ENCODE measurements at regions not wholly inside any gene's neighbourhood (a gene's known extent, or its start where the extent isn't known, plus 50 kb on each side); places are given as distances from the start of the nearest gene placed in this dataset.

GRCh38 chrX:9195199-9195880 lies 161.4 kb upstream of the FAM9B start:
- DNase-seq (ENCODE audit: low read depth in 2 of 2) = no peak

DNA sequence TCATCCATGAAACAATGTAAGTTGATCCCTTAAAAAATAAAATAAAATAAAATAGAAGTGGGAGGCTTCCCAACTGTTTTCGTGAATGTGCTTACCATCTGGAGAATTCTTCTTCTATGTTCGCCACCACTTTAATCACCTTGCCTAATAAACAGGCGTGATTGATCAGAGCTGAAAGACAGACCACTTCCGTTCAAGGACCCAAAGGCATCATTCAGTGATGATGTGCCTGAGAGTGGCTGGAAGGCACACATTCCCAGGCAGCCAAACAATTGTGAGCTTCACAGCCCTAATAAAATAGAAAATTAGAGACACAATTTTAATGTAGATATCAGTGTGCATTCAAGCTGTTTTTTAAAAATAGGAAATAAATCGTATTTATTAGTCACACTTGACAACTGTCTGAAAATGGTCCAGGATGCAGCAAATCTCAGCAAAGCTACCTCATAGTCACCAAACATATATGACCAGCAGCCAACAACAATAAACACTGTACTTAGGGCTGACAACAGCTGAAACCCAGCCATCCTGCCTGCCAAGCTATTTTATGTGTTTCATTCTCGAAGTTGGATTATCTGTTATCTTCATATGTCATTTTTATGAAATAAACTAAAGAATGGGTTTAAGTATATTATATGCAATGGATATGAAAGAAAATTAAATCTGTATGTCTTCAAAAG lies 163.2 kb upstream of the FAM9B start:
- DNase-seq (ENCODE audit: low read depth in 2 of 2) = no peak

DNA sequence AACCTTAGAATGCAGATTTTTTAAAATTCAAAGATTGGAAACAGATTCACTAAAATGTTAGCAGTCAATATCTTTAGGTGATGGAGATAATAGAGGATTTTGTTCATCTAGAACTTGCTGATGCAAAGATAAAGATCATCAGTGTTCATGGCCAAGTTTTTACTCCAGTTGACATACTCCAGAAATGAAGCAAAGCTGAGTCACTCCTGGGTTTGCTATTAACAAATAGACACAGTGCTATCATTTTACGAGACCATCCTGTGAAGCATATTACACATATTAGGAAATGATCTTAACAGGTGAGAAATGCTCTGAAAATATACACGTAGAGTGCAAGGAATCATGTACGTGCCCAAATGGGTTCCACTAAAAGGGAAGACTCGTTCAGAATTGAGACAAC lies 170.6 kb upstream of the FAM9B start:
- DNase-seq (ENCODE audit: low read depth in 2 of 2) = no peak

DNA sequence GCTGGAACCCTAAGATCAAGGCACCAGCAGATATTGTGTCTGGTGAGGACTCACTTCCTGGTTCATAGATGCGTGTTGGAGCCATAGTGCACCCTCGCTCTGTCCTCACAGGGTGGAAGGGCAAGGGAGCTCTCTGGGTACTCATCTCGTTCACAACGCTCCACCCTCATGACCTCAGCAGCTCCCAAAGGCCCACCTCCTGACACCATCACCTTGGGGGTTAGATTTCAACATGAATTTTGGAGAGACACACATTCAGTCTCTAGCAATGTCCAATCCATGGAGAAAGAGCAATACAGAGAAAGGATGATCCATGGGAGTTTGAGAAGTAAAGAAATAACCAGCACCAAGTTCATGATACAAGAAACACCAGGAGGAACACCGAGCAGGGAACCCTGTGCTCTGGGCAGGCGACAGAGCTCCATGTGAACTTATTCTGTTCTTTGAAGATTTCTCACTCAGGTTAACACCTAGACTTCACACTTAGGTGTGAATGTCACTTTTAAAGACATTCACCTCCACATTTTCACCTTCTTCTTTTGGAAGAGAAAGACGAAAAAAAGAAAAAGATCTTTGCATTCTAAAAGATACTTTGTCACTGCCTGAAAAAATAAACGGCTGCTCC lies 171.8 kb upstream of the FAM9B start:
- no peak for DNase-seq (ENCODE audit: low read depth in 2 of 2)

DNA sequence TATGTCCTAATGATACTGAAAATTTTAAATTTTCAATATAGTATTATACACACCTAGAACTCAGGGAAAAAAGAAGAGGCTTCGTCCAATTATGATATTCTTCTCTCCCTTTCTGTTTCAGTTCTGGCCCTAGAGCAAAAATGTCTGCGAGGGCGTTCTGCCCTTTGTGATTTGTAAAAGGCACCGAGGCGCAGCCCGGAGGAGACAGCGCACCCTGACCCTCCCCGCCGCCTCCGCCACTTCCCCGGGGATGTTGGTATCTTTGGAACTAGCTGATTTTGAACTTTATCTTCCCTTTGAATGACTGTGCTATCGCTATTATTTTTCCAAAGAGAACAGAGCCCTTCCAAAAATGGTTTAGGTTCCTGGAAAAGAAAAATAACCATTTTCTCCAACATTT lies 173.2 kb upstream of the FAM9B start:
- no peak for DNase-seq (ENCODE audit: low read depth in 2 of 2)

DNA sequence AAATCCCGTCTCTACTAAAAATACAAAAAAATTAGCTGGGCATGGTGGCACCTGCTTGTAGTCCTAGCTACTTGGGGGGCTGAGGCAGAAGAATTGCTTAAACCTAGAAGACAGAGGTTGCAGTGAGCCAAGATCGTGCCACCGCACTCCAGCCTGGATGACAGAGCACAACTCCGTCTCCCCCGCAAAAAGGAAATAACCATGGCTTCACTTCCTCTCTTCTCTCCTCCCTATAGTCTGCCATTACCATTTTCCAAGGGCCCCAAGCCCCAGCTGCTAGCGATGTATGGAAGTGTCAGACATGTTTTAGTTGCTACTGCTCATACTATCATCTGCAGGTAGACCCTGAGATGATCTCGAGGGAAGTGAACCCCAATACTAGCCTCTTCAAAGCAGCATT lies 177.3 kb upstream of the FAM9B start:
- DNase-seq (ENCODE audit: low read depth in 2 of 2) = no peak

DNA sequence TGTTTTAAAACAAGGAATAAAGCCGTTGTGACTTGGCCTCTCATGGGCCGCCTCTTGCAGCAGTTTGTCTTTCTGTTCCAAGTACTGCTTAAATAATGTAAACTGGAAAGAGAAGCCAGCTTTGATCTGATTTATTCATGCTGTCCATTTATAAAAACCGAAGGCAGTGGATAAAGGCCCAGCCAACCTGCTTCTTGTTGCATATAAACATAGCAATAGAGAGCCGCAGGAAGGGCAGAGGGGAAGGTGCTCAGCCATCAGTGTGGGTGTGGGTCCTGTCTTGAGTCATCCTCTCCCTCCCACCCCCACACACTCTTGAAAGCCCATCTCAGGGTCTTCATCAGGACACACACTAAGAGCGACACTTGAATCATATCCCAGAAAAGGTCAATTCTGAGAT lies 187.9 kb upstream of the FAM9B start:
- no peak for DNase-seq (ENCODE audit: low read depth in 2 of 2)

DNA sequence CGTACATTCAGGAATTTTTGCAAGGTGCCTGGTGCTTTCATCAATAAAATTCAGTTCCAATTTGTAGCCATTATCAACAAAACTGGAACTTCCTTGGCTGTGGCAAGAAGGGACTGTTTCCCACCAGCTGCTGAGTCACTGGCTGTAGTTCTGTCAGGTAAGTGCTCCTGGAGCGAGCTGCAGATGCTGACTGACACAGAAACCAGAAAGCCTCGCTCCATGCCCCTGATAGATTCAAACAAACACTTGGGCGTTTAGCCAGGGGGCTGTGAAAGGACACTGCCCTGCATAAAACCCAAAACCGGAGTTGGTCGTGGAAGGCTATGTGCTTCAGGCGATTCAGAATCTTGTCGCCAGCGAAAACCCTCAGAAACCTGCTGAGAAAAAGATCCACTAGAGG lies 188.4 kb upstream of the FAM9B start:
- DNase-seq (ENCODE audit: low read depth in 2 of 2) = no peak

GRCh38 chrX:9227276-9227675 lies 193.3 kb upstream of the FAM9B start:
- no peak for DNase-seq (ENCODE audit: low read depth in 2 of 2)

- DNase-seq (ENCODE audit: low read depth in 2 of 2) = no peak
These were observed 197.6 kb upstream of the FAM9B start for GRCh38 chrX:9231491-9231890.

GRCh38 chrX:9233141-9233540 lies 199.2 kb upstream of the FAM9B start:
- DNase-seq (ENCODE audit: low read depth in 2 of 2) = no peak

DNA sequence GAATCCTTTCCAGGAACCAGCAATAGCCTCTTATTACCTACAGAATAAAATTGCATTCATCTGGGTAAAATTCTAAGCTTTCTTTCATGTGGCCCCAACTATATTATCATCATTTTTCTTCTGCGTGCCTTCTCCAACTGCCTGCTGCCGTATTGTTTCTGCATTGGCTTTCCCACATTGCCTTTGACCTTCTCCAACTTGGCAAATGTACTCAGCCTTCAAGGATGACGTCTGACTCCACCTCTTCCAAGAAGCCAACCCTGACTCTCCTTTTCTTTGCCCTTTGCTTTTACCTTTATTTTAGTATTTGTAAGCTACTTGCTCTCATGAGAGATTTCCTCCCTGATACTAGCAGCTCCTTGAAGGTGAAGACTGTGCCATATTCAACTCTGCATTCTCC lies 200.4 kb upstream of the FAM9B start:
- no peak for DNase-seq (ENCODE audit: low read depth in 2 of 2)

- no peak for DNase-seq (ENCODE audit: low read depth in 2 of 2)
These were observed 201.8 kb upstream of the FAM9B start for GRCh38 chrX:9235722-9236121.

DNA sequence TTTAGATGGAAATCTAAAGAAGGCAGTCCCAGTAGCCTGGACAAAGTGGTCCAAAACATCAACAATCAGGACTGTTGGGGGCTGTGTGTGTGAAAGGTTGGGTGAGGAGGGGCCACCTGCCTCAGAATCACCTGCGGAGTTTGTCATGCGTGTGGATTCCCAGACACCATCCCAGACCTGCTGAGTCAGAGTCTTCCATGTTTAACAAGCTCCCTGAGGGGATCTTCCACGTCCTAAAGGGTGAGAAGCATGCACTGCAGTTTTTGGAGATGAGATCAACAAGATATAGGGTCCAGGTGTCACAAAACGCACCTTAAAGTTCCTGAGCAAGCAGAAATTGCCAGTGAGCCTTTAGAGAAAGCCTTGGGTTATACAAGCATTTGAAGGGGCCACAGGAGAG lies 207.0 kb upstream of the FAM9B start:
- no peak for DNase-seq (ENCODE audit: low read depth in 2 of 2)

GRCh38 chrX:9241427-9241826 lies 207.5 kb upstream of the FAM9B start:
- DNase-seq (ENCODE audit: low read depth in 2 of 2) = no peak

- DNase-seq (ENCODE audit: low read depth in 2 of 2) = no peak
These were observed 215.3 kb upstream of the FAM9B start for GRCh38 chrX:9249051-9249846.

DNA sequence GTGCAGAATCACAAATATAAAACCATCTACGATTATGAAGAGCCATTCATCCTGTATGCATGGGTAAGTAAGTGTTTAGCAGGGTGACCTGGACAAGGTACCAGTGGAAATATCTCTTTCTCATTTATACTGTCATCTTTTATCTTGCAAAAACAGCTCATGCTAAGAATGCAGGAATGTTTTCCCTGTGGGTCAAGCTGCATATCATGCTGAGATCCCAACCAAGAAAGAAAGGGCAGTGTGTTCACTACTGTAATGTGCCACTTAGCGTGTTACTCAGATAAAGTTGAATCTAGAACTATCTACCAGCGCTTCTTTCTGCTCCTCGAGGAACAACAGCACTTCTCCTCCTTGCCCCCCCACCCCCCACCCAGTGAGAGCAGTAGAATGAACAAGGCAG lies 212.7 kb upstream of the TBL1X start:
- DNase-seq (ENCODE audit: low read depth in 2 of 2) = no peak

- no peak for DNase-seq (ENCODE audit: low read depth in 2 of 2)
These were observed 211.6 kb upstream of the TBL1X start for GRCh38 chrX:9253211-9253610.

- no peak for DNase-seq (ENCODE audit: low read depth in 2 of 2)
These were observed 207.0 kb upstream of the TBL1X start for GRCh38 chrX:9257718-9258420.

- no peak for DNase-seq (ENCODE audit: low read depth in 2 of 2)
These were observed 206.3 kb upstream of the TBL1X start for GRCh38 chrX:9258421-9259104.

- no peak for DNase-seq (ENCODE audit: low read depth in 2 of 2)
These were observed 204.3 kb upstream of the TBL1X start for GRCh38 chrX:9260603-9261002.

Measured in stimulated activated CD8-positive, alpha-beta memory T cell treated with anti-CD3 and anti-CD28 coated beads, Interleukin-7, amount 100 ng/mL, for 4 hours (primary cell).